B cell (primary cell): ENCODE measurements at regions not wholly inside any gene's neighbourhood (a gene's known extent, or its start where the extent isn't known, plus 50 kb on each side); places are given as distances from the start of the nearest gene placed in this dataset.

Experiments
- CTCF ChIP-seq: fragments of 200-600 bp; IDR thresholded peaks from one replicate; pipeline ENCODE4 v1.8.0; 2022; ENCODE audit warnings: antibody characterized with exemption, mild to moderate bottlenecking
- EZH2 ChIP-seq: IDR thresholded peaks from 2 replicates; pipeline ENCODE4 v1.6.1; 2012; ENCODE audit warnings: borderline replicate concordance, low read depth, mild to moderate bottlenecking, moderate library complexity, low read length; ENCODE audit not compliant: insufficient read depth, poor library complexity, severe bottlenecking

GRCh38 chr5:138632900-138633489 is 57.8 kb upstream of the HSPA9 start:
- no peak for TF ChIP-seq EZH2
- no peak for TF ChIP-seq CTCF
